Gastrocnemius medialis (tissue), 4 donors: ENCODE measurements at regions not wholly inside any gene's neighbourhood (a gene's known extent, or its start where the extent isn't known, plus 50 kb on each side); places are given as distances from the start of the nearest gene placed in this dataset.

Experiments
- CTCF ChIP-seq, 5 experiments: fragments of 450-650 bp in 3 of 5; fragments of 200-600 bp in 2 of 5; sonication (generic) in 2 of 5; IDR thresholded peaks in 4 of 5; conservative IDR thresholded peaks in 1 of 5; 1 replicate in 4 of 5; 2 replicates in 1 of 5; pipeline ENCODE4 v1.5.1; 2016 to 2019; ENCODE audit warnings: antibody characterized with exemption in 5 of 5, mild to moderate bottlenecking in 3 of 5, moderate library complexity in 3 of 5
- POLR2A ChIP-seq, 2 donors: fragments of 450-650 bp; IDR thresholded peaks; one replicate each; pipeline ENCODE4 v1.6.1; 2017; ENCODE audit warnings: antibody characterized with exemption in 2 of 2, mild to moderate bottlenecking in 2 of 2, moderate library complexity in 2 of 2

DNA sequence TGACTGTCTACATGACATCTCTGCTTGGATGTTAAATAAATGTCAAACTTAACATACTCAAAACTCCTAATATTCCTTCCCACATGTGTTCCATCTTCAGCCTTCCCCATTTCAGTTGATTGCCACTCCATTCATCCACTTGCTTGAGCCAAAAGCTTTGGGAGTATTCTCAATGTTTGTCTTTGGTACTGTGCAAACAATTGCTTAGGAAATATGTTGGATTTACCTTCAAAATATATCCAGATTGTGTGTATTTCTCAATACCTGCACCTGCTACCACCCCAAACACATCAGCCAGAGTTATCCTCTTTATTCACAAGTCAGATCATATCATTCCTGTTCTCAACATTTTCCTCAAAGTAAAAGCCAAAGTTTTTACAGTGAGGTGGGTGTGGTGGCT lies 350.3 kb upstream of the FAM98A start:
- TF ChIP-seq CTCF (IDR thresholded peaks at IDR 0.05 in 4 of 5, conservative IDR thresholded peaks at IDR 0.05 in 1 of 5): no peak
- TF ChIP-seq POLR2A (IDR thresholded peaks at IDR 0.05): no peak
